ENCODE measurements at regions not wholly inside any gene's neighbourhood (a gene's known extent, or its start where the extent isn't known, plus 50 kb on each side); places are given as distances from the start of the nearest gene placed in this dataset.
"Not testable (repeated sequence)": the region's sequence is repeated elsewhere in the genome, so short reads cannot be mapped to it uniquely, and the experiment has no call there.

GRCh38 chr21:15627823-15628222, 102.0 kb upstream of the USP25 start:
- H3K4me1 Mint-ChIP-seq, result peaks cover 10% of the 10 kb centered on the region
- peaks cover 0 to 8% (median 0%) of the 10 kb centered on the region in 7 donors for H3K9me3 Mint-ChIP-seq
- no peaks in the 10 kb centered on the region for H3K27me3 Mint-ChIP-seq (ENCODE audit: low read depth in 3 of 3)
- no peak overlapping the region for H3K4me2 ChIP-seq (replicated peaks; ENCODE audit: extremely low read depth, low read length, poor library complexity, severe bottlenecking)
- intact Hi-C loops (cut with micrococcal nuclease), result no loop called here
- no peaks in the 10 kb centered on the region for H4K20me1 ChIP-seq (ENCODE audit: insufficient read depth, low read length)
- no peak overlapping the region for H3K27ac ChIP-seq (ENCODE audit: low read depth in 1 of 2, low read length in 2 of 2)
- no peak overlapping the region for H3K4me3 Mint-ChIP-seq
- no peak overlapping the region for H3K4me3 ChIP-seq (replicated peaks in 1 of 3; ENCODE audit: low read depth in 2 of 3, low read length in 3 of 3)
- H3K36me3 ChIP-seq (replicated peaks in 1 of 2; ENCODE audit: control insufficient read depth in 1 of 2, insufficient read depth in 2 of 2, low read length in 2 of 2), result no peaks in the 10 kb centered on the region
- no peak overlapping the region for H2AFZ ChIP-seq (ENCODE audit: insufficient read depth, low read depth, low read length, poor library complexity, severe bottlenecking)
- H3K27ac Mint-ChIP-seq, result no peak overlapping the region
- H3K9ac ChIP-seq (ENCODE audit: insufficient read depth, low read length, poor library complexity, severe bottlenecking), result no peak overlapping the region
- 92% methylated on average over 5 of the region's 7 CpGs for WGBS (ENCODE audit: insufficient coverage)
- no peaks in the 10 kb centered on the region for H3K36me3 Mint-ChIP-seq
- TF ChIP-seq, protein P1, sequence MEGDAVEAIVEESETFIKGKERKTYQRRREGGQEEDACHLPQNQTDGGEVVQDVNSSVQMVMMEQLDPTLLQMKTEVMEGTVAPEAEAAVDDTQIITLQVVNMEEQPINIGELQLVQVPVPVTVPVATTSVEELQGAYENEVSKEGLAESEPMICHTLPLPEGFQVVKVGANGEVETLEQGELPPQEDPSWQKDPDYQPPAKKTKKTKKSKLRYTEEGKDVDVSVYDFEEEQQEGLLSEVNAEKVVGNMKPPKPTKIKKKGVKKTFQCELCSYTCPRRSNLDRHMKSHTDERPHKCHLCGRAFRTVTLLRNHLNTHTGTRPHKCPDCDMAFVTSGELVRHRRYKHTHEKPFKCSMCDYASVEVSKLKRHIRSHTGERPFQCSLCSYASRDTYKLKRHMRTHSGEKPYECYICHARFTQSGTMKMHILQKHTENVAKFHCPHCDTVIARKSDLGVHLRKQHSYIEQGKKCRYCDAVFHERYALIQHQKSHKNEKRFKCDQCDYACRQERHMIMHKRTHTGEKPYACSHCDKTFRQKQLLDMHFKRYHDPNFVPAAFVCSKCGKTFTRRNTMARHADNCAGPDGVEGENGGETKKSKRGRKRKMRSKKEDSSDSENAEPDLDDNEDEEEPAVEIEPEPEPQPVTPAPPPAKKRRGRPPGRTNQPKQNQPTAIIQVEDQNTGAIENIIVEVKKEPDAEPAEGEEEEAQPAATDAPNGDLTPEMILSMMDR (IDR thresholded peaks at IDR 0.05), result no peak
- no peaks in the 10 kb centered on the region for H3K79me2 ChIP-seq (ENCODE audit: insufficient read depth, low read length)
- DNase-seq, result no peak
- H3K27me3 ChIP-seq (ENCODE audit: control insufficient read depth in 2 of 2, insufficient read depth in 2 of 2, low read length in 2 of 2), result no peaks in the 10 kb centered on the region
- H3K9me3 ChIP-seq (replicated peaks in 1 of 2; ENCODE audit: control insufficient read depth in 1 of 2, insufficient read depth in 1 of 2, low read length in 2 of 2), result no peaks in the 10 kb centered on the region
- peaks cover 5 to 12% of the 10 kb centered on the region in 2 donors for H3K4me1 ChIP-seq (ENCODE audit: control insufficient read depth in 1 of 2, insufficient read depth in 2 of 2, low read length in 2 of 2)

DNA sequence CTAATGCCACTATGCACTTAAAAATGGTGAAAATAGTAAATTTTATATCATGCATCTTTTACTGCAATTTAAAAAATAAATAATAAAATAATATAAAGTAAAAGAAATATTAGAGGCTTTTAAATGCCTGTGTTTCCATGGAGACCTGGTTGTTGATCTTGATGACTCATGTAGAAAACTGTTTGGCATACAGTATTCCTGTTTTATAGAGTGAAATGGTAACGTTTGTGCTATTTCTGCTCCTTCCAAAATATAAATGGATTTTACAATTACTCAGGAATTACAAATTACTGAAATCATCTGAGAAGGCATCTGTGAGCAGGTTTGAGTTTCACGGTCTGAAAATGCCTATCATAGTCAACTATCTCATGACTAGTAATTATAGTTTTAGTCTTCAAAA, 98.4 kb upstream of the USP25 start:
- Mint-ChIP-seq H3K27ac (no peak overlapping the region), H3K4me1 (peaks cover 3% of the 10 kb centered on the region), H3K27me3 (ENCODE audit: low read depth in 3 of 3) (no peaks in the 10 kb centered on the region), H3K36me3 (no peaks in the 10 kb centered on the region), H3K4me3 (no peak overlapping the region), H3K9me3 (peaks cover 3 to 8% (median 7%) of the 10 kb centered on the region in 7 donors)
- intact Hi-C loops (cut with micrococcal nuclease), result no loop called here
- Histone ChIP-seq H3K27ac (ENCODE audit: low read depth in 1 of 2, low read length in 2 of 2) (no peak overlapping the region), H3K27me3 (ENCODE audit: control insufficient read depth in 2 of 2, insufficient read depth in 2 of 2, low read length in 2 of 2) (no peaks in the 10 kb centered on the region), H3K9ac (ENCODE audit: insufficient read depth, low read length, poor library complexity, severe bottlenecking) (no peak overlapping the region), H3K79me2 (ENCODE audit: insufficient read depth, low read length) (no peaks in the 10 kb centered on the region), H3K4me1 (ENCODE audit: control insufficient read depth in 1 of 2, insufficient read depth in 2 of 2, low read length in 2 of 2) (peaks cover 0 to under 1% of the 10 kb centered on the region in 2 donors), H3K4me2 (replicated peaks; ENCODE audit: extremely low read depth, low read length, poor library complexity, severe bottlenecking) (no peak overlapping the region), H3K36me3 (replicated peaks in 1 of 2; ENCODE audit: control insufficient read depth in 1 of 2, insufficient read depth in 2 of 2, low read length in 2 of 2) (no peaks in the 10 kb centered on the region), H3K4me3 (replicated peaks in 1 of 3; ENCODE audit: low read depth in 2 of 3, low read length in 3 of 3) (no peak overlapping the region), H2AFZ (ENCODE audit: insufficient read depth, low read depth, low read length, poor library complexity, severe bottlenecking) (no peak overlapping the region), H4K20me1 (ENCODE audit: insufficient read depth, low read length) (no peaks in the 10 kb centered on the region), H3K9me3 (replicated peaks in 1 of 2; ENCODE audit: control insufficient read depth in 1 of 2, insufficient read depth in 1 of 2, low read length in 2 of 2) (peaks cover 0 to 3% of the 10 kb centered on the region in 2 donors)
- no peak for DNase-seq
- WGBS (ENCODE audit: insufficient coverage), result no CpG with 5 or more reads among the region's 2 CpGs
- TF ChIP-seq, protein P1 (IDR thresholded peaks at IDR 0.05), result no peak

DNA sequence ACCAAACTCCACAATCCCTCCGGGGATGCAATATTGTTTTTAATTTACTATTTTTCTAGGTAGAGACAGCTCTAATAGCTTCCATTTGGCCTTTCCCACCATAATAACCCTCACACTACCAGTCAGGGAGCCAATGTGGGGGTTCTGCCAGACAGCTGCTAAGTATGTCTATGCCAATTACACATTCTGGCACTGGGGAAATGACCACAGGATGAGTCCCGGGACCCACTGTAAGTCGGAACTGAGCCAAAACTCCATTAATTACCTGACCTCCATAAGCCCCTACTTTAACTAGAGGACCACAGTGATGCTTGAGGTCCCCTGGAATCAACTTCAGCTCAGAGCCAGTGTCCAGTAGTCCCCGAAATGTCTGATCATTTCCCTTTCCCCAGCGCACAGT, 95.2 kb upstream of the USP25 start:
- H3K27ac ChIP-seq (ENCODE audit: low read depth in 1 of 2, low read length in 2 of 2); H3K9me3 Mint-ChIP-seq; H3K4me3 ChIP-seq (replicated peaks in 1 of 3; ENCODE audit: low read depth in 2 of 3, low read length in 3 of 3); H2AFZ ChIP-seq (ENCODE audit: insufficient read depth, low read depth, low read length, poor library complexity, severe bottlenecking); H3K9ac ChIP-seq (ENCODE audit: insufficient read depth, low read length, poor library complexity, severe bottlenecking); H3K79me2 ChIP-seq (ENCODE audit: insufficient read depth, low read length); H3K36me3 Mint-ChIP-seq; H3K4me1 ChIP-seq (ENCODE audit: control insufficient read depth in 1 of 2, insufficient read depth in 2 of 2, low read length in 2 of 2); H3K9me3 ChIP-seq (replicated peaks in 1 of 2; ENCODE audit: control insufficient read depth in 1 of 2, insufficient read depth in 1 of 2, low read length in 2 of 2); H3K27me3 Mint-ChIP-seq (ENCODE audit: low read depth in 3 of 3); H3K36me3 ChIP-seq (replicated peaks in 1 of 2; ENCODE audit: control insufficient read depth in 1 of 2, insufficient read depth in 2 of 2, low read length in 2 of 2); H3K27me3 ChIP-seq (ENCODE audit: control insufficient read depth in 2 of 2, insufficient read depth in 2 of 2, low read length in 2 of 2); H4K20me1 ChIP-seq (ENCODE audit: insufficient read depth, low read length); intact Hi-C loops (cut with micrococcal nuclease); H3K4me1 Mint-ChIP-seq; DNase-seq; H3K4me3 Mint-ChIP-seq; H3K4me2 ChIP-seq (replicated peaks; ENCODE audit: extremely low read depth, low read length, poor library complexity, severe bottlenecking); H3K27ac Mint-ChIP-seq: not testable (repeated sequence)
- WGBS (ENCODE audit: insufficient coverage), result 88% methylated on average over 1 of the region's 5 CpGs

Measured in CD14-positive monocyte (primary cell).